ENCODE measurements at regions not wholly inside any gene's neighbourhood (a gene's known extent, or its start where the extent isn't known, plus 50 kb on each side); places are given as distances from the start of the nearest gene placed in this dataset.

- TF ChIP-seq, protein P1, sequence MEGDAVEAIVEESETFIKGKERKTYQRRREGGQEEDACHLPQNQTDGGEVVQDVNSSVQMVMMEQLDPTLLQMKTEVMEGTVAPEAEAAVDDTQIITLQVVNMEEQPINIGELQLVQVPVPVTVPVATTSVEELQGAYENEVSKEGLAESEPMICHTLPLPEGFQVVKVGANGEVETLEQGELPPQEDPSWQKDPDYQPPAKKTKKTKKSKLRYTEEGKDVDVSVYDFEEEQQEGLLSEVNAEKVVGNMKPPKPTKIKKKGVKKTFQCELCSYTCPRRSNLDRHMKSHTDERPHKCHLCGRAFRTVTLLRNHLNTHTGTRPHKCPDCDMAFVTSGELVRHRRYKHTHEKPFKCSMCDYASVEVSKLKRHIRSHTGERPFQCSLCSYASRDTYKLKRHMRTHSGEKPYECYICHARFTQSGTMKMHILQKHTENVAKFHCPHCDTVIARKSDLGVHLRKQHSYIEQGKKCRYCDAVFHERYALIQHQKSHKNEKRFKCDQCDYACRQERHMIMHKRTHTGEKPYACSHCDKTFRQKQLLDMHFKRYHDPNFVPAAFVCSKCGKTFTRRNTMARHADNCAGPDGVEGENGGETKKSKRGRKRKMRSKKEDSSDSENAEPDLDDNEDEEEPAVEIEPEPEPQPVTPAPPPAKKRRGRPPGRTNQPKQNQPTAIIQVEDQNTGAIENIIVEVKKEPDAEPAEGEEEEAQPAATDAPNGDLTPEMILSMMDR (IDR thresholded peaks at IDR 0.05): no peak
- no peak for TF ChIP-seq POLR2A (IDR thresholded peaks at IDR 0.05)
Measured at GRCh38 chr15:72958634-72959033, 93.6 kb upstream of the NEO1 start.

Measured in thyroid gland (tissue), 4 donors.